ENCODE measurements at regions not wholly inside any gene's neighbourhood (a gene's known extent, or its start where the extent isn't known, plus 50 kb on each side); places are given as distances from the start of the nearest gene placed in this dataset.

DNA sequence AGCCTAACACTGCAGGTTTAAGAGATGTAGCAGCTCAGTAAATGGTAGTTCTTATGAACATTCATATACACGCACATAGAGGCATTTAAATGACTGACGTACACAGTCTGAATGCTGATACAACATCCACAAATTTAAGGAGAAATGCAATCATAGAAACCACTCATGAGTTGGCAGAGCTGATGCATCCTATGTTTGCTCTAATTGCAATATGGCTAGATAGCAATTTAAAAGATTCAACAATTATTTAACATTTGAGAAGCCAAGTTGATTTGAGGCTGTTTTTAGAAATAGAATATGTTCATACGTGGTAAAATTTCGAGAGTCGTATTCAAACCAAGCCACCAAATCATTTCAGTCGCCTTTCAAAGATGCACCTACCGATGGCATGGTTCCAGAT lies 135.6 kb downstream of the PFKFB3 start:
- no peak for ATAC-seq
- Histone ChIP-seq H3K9me3 (no peaks in the 10 kb centered on the region), H3K27me3 (no peaks in the 10 kb centered on the region), H3K27ac (no peak overlapping the region), H3K4me3 (no peak overlapping the region), H3K36me3 (no peaks in the 10 kb centered on the region), H3K4me1 (no peaks in the 10 kb centered on the region)
- 75 to 83% methylated on average over 7 of the region's 7 CpGs for WGBS, 2 donors
- intact Hi-C loops (cut with DNase I) = no loop called here
- FAIRE-seq = no peak
- no peak for DNase-seq
- TF ChIP-seq, protein P1, sequence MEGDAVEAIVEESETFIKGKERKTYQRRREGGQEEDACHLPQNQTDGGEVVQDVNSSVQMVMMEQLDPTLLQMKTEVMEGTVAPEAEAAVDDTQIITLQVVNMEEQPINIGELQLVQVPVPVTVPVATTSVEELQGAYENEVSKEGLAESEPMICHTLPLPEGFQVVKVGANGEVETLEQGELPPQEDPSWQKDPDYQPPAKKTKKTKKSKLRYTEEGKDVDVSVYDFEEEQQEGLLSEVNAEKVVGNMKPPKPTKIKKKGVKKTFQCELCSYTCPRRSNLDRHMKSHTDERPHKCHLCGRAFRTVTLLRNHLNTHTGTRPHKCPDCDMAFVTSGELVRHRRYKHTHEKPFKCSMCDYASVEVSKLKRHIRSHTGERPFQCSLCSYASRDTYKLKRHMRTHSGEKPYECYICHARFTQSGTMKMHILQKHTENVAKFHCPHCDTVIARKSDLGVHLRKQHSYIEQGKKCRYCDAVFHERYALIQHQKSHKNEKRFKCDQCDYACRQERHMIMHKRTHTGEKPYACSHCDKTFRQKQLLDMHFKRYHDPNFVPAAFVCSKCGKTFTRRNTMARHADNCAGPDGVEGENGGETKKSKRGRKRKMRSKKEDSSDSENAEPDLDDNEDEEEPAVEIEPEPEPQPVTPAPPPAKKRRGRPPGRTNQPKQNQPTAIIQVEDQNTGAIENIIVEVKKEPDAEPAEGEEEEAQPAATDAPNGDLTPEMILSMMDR (IDR thresholded peaks at IDR 0.05) = no peak

DNA sequence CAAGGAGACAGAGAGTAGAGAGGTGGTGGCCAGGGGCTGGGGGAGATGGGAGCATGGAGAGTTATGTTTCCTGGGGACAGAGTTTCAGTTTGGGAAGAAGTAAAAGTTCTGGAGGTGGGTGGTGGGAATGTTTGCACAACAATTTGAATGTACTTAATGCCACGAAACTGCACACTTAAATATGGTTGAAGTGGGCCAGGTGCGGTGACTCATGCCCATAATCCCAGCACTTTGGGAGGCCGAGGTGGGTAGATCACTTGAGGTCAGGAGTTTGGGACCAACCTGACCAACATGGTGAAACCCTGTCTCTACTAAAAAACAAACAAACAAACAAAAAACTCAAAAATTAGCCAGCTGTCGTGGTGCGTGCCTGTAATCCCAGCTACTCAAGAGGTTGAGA lies 137.2 kb downstream of the PFKFB3 start:
- intact Hi-C loops (cut with DNase I) = no loop called here
- no peak overlapping the region for H3K27ac ChIP-seq

DNA sequence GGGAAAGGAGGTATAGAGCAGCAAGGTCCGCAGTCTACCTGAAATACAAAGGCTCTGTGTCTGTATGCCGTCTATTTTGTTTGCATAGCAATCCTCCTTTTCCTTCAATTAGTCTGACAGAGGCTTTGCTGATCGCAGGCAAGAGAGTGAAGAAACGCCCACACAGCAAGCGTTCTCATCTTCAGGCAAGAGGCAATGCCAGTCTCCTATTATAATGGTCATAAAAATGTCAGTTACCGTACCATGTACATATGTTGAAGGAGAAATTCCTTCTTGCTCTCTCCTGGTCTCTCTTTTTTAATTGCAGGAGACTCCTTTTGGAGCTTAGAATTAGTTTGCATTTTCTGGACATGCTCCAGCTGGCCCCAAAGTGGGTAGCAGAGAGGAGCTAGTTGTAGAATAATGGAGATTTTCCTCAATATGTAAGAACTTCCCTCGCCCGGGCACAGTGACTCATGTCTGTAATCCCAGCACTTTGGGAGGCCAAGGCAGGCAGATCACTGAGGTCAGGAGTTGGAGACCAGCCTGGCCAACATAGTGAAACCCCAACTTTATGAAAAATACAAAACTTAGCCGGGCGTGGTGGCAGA lies 139.5 kb downstream of the PFKFB3 start:
- FAIRE-seq = no peak
- H3K27ac ChIP-seq = no peak overlapping the region
- H3K4me3 ChIP-seq = no peak overlapping the region
- no peaks in the 10 kb centered on the region for H3K9me3 ChIP-seq
- intact Hi-C loops (cut with DNase I) = no loop called here
- H3K36me3 ChIP-seq = no peaks in the 10 kb centered on the region
- DNase-seq = no peak
- 66 to 76% methylated on average over 10 of the region's 10 CpGs for WGBS, 2 donors
- ATAC-seq = no peak
- TF ChIP-seq, protein P1 (IDR thresholded peaks at IDR 0.05) = no peak
- no peaks in the 10 kb centered on the region for H3K4me1 ChIP-seq
- H3K27me3 ChIP-seq = no peaks in the 10 kb centered on the region

More for the DNA sequence above, 137.2 kb downstream of the PFKFB3 start:
- no peaks in the 10 kb centered on the region for H3K4me1 ChIP-seq
- no peaks in the 10 kb centered on the region for H3K36me3 ChIP-seq
- ATAC-seq = no peak
- TF ChIP-seq, protein P1 (IDR thresholded peaks at IDR 0.05) = no peak
- no peaks in the 10 kb centered on the region for H3K27me3 ChIP-seq
- no peak overlapping the region for H3K4me3 ChIP-seq
- FAIRE-seq = no peak
- no peak for DNase-seq
- WGBS, 2 donors = 92 to 94% methylated on average over 5 of the region's 5 CpGs
- H3K9me3 ChIP-seq = no peaks in the 10 kb centered on the region

DNA sequence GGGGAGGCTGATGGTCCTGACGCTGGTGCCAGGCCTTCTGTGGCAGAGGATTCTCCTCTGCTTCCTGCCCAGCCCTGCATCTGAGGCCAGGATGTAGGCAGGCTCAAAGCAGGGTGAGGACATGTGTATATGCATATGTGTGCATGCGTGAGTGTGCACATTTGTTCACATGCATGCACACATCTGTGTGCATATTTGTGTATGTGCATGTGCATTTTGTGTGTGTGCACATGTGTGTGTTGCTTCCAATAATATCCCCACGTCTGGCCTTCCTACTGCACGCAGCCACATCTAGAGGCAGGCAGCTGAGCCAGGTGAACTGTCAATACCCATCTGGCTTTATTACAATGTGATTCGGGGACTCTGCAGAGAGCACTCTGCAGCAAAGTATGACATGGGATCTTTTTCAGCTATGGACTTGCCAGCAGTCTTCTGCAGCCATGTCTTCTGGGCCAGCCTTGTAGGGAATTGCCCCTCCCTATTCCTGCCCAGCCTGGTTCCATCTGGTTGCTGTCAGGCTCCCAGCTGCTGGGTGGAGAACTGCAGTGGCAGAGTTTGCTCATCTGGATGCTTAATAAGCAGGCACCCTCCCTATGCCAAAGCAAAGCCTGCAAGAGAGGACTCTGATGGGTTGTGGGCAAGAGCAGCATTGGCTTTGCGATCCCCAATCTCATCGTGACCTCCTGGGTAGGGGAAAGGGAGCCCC lies 140.7 kb downstream of the PFKFB3 start:
- TF ChIP-seq, protein P1 (IDR thresholded peaks at IDR 0.05) = no peak
- intact Hi-C loops (cut with DNase I) = no loop called here
- WGBS, 2 donors = 79 to 83% methylated on average over 7 of the region's 7 CpGs
- Histone ChIP-seq H3K27me3 (no peaks in the 10 kb centered on the region), H3K4me3 (no peak overlapping the region), H3K9me3 (no peaks in the 10 kb centered on the region), H3K27ac (no peak overlapping the region), H3K4me1 (no peaks in the 10 kb centered on the region), H3K36me3 (no peaks in the 10 kb centered on the region)
- DNase-seq = no peak
- no peak for FAIRE-seq
- ATAC-seq = no peak

DNA sequence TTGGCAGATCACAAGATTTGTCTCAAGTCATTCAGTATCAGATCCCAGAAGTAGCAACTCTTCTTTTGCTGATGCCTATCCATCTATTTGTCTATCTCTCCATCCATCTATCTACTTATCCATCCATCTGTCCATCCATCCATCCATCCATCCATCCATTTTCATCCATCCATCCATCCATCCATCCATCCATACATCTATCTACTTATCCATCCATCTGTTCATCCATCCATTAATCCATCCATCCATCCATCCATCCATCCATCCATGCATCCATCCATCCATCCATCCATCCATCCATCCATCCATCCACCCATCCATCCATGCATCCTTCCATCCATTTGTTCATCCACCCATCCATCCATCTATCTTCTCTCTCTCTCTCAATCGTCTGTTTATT lies 142.7 kb downstream of the PFKFB3 start:
- DNase-seq = no peak

More for the DNA sequence above, 142.7 kb downstream of the PFKFB3 start:
- Histone ChIP-seq H3K27ac (no peak overlapping the region), H3K36me3 (no peaks in the 10 kb centered on the region), H3K27me3 (no peaks in the 10 kb centered on the region), H3K9me3 (no peaks in the 10 kb centered on the region), H3K4me1 (no peaks in the 10 kb centered on the region), H3K4me3 (no peak overlapping the region)
- WGBS, 2 donors = 74 to 87% methylated on average over 1 of the region's 1 CpG
- TF ChIP-seq, protein P1 (IDR thresholded peaks at IDR 0.05) = no peak
- intact Hi-C loops (cut with DNase I) = no loop called here
- ATAC-seq = no peak
- no peak for FAIRE-seq
